Activated naive CD4-positive, alpha-beta T cell treated with anti-CD3 and anti-CD28 coated beads, Interleukin-2, amount 50 U/mL, for 24 hours (primary cell): ENCODE measurements at regions not wholly inside any gene's neighbourhood (a gene's known extent, or its start where the extent isn't known, plus 50 kb on each side); places are given as distances from the start of the nearest gene placed in this dataset.

ENCODE experiments used
- H3K27ac Mint-ChIP-seq: one replicate; pipeline ENCODE4 v1.8.0; 2021; ENCODE audit warnings: mild to moderate bottlenecking, mixed read lengths
- H3K27me3 Mint-ChIP-seq: one replicate; pipeline ENCODE4 v1.8.0; 2021; ENCODE audit warnings: mixed read lengths
- H3K36me3 Mint-ChIP-seq: one replicate; pipeline ENCODE4 v1.8.0; 2021; ENCODE audit warnings: mixed read lengths
- H3K4me1 Mint-ChIP-seq: one replicate; pipeline ENCODE4 v1.8.0; 2021; ENCODE audit warnings: mixed read lengths
- H3K4me3 Mint-ChIP-seq: one replicate; pipeline ENCODE4 v1.8.0; 2021; ENCODE audit warnings: mild to moderate bottlenecking, mixed read lengths
- H3K9me3 Mint-ChIP-seq: one replicate; pipeline ENCODE4 v1.8.0; 2021; ENCODE audit warnings: mixed read lengths

GRCh38 chr2:160672211-160672610, 178.6 kb upstream of the RBMS1 start:
- Mint-ChIP-seq H3K27me3 (no peaks in the 10 kb centered on the region), H3K36me3 (no peaks in the 10 kb centered on the region), H3K27ac (no peak overlapping the region), H3K4me3 (no peak overlapping the region), H3K4me1 (peaks cover 4% of the 10 kb centered on the region), H3K9me3 (no peaks in the 10 kb centered on the region)

- Mint-ChIP-seq H3K27me3 (no peaks in the 10 kb centered on the region), H3K36me3 (no peaks in the 10 kb centered on the region), H3K4me1 (no peaks in the 10 kb centered on the region), H3K4me3 (no peak overlapping the region), H3K9me3 (no peaks in the 10 kb centered on the region), H3K27ac (no peak overlapping the region)
Observed at GRCh38 chr2:160674146-160674750, 180.6 kb upstream of the RBMS1 start.

DNA sequence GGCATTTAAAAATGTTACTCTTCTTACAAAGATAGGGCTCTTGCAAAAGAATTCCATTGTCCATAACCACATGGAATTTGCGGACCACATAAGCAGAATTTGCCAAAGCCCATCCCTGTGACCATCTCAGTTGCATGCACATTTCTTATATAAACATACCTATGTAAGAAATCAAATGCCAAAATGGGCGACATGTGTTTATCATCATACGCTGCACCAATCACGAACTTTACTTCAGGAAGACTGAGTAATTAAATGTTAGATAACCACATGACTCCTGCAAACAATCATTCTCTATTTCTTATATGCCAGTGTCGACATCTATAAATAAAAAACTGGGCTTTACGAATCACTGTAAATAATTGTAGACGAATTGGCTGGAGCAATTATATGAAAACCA, 186.1 kb upstream of the RBMS1 start:
- no peak overlapping the region for H3K27ac Mint-ChIP-seq
- no peaks in the 10 kb centered on the region for H3K27me3 Mint-ChIP-seq
- H3K36me3 Mint-ChIP-seq = no peaks in the 10 kb centered on the region
- H3K9me3 Mint-ChIP-seq = peaks cover 5% of the 10 kb centered on the region
- H3K4me3 Mint-ChIP-seq = no peak overlapping the region
- H3K4me1 Mint-ChIP-seq = no peaks in the 10 kb centered on the region

DNA sequence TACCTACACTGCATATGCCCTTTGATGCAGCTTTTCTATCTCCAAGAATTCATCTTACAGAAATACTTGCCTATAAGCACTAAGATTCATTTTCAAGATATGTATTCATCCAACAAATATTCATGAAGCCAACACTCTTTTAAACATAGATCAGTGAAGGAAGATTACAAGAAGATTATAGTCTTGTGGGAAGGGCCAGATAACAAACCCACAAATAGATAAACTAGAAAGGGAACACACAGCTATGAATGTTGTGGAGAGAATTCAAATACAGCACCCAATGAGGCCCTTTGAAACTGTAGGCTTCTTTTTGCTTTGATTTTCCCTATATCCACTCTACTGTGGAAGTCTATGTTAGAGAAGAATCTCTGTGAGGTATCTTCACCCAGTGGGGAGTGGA, 186.7 kb upstream of the RBMS1 start:
- no peak overlapping the region for H3K4me3 Mint-ChIP-seq
- H3K36me3 Mint-ChIP-seq = no peaks in the 10 kb centered on the region
- peaks cover 5% of the 10 kb centered on the region for H3K9me3 Mint-ChIP-seq
- no peaks in the 10 kb centered on the region for H3K4me1 Mint-ChIP-seq
- H3K27ac Mint-ChIP-seq = no peak overlapping the region
- H3K27me3 Mint-ChIP-seq = no peaks in the 10 kb centered on the region

GRCh38 chr2:160680974-160681373, 187.4 kb upstream of the RBMS1 start:
- Mint-ChIP-seq H3K9me3 (peaks cover 5% of the 10 kb centered on the region), H3K27me3 (no peaks in the 10 kb centered on the region), H3K4me1 (no peaks in the 10 kb centered on the region), H3K27ac (no peak overlapping the region), H3K4me3 (no peak overlapping the region), H3K36me3 (no peaks in the 10 kb centered on the region)

- H3K4me1 Mint-ChIP-seq = no peaks in the 10 kb centered on the region
- H3K4me3 Mint-ChIP-seq = no peak overlapping the region
- H3K27ac Mint-ChIP-seq = no peak overlapping the region
- peaks cover 5% of the 10 kb centered on the region for H3K9me3 Mint-ChIP-seq
- H3K27me3 Mint-ChIP-seq = no peaks in the 10 kb centered on the region
- H3K36me3 Mint-ChIP-seq = no peaks in the 10 kb centered on the region
Observed at GRCh38 chr2:160683206-160683605, 189.6 kb upstream of the RBMS1 start.

DNA sequence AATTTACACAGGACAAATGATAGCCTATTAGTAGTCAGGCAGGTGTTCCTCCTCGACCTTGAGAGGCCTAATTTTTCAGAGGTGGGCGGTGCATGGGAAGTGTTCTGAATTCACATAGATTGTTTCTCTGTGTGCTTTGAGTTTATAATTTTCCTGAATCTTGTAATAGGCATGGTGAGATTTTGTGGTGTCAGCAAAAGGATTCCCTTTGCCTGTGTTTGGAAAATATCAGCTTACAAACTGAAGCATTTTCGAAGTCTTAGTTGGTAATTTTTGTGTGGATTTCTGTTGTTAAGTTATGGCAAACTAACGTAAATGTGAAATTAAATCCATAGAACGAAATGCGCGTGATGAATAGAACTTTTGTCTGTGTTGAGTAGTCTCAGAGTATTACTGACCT, 194.0 kb upstream of the RBMS1 start:
- Mint-ChIP-seq H3K27me3 (no peaks in the 10 kb centered on the region), H3K4me1 (no peaks in the 10 kb centered on the region), H3K36me3 (peaks cover 1% of the 10 kb centered on the region), H3K4me3 (no peak overlapping the region), H3K9me3 (no peaks in the 10 kb centered on the region), H3K27ac (no peak overlapping the region)

- Mint-ChIP-seq H3K27ac (no peak overlapping the region), H3K4me3 (no peak overlapping the region), H3K4me1 (no peaks in the 10 kb centered on the region), H3K36me3 (peaks cover 1% of the 10 kb centered on the region), H3K27me3 (no peaks in the 10 kb centered on the region), H3K9me3 (no peaks in the 10 kb centered on the region)
Observed at GRCh38 chr2:160689441-160689840, 195.8 kb upstream of the RBMS1 start.

GRCh38 chr2:160694221-160694620, 200.6 kb upstream of the RBMS1 start:
- peaks cover 1% of the 10 kb centered on the region for H3K36me3 Mint-ChIP-seq
- no peaks in the 10 kb centered on the region for H3K9me3 Mint-ChIP-seq
- no peaks in the 10 kb centered on the region for H3K4me1 Mint-ChIP-seq
- H3K4me3 Mint-ChIP-seq = no peak overlapping the region
- H3K27me3 Mint-ChIP-seq = no peaks in the 10 kb centered on the region
- H3K27ac Mint-ChIP-seq = no peak overlapping the region

GRCh38 chr2:160694631-160695030, 201.0 kb upstream of the RBMS1 start:
- H3K4me1 Mint-ChIP-seq = no peaks in the 10 kb centered on the region
- no peaks in the 10 kb centered on the region for H3K9me3 Mint-ChIP-seq
- no peaks in the 10 kb centered on the region for H3K27me3 Mint-ChIP-seq
- peaks cover 1% of the 10 kb centered on the region for H3K36me3 Mint-ChIP-seq
- H3K4me3 Mint-ChIP-seq = no peak overlapping the region
- no peak overlapping the region for H3K27ac Mint-ChIP-seq

DNA sequence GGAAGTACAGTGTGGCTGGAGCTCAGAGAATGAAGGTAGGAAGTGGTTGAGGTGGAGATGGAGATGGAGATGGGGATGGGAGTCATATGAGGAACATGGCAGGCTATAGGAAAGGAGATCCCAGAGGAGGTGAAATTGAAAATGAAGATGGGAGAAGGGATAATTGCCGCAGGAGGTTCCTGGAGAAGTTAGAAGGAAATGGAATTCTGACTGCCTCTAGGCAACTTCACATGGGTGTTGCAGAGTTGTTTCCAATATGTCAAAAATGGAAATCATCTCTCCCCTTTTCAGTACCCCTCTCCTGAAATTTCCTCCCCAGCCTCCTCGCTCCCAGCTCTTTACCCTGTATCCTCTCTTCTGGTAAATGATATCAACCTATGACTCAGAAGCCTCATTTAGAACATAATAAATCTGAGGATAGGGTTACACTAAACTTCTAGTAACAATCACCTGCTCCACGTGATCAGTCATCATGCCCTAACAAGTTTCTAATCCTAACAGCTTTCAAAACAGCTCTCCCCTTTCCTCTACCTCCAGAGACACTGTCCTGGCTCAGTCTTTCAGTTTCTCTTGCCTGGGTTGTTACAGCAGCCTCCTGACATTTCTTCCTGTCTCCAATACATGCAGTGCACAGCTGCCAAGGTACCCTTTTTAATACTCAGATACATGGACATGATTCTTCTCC, 201.9 kb upstream of the RBMS1 start:
- no peak overlapping the region for H3K27ac Mint-ChIP-seq
- H3K27me3 Mint-ChIP-seq = no peaks in the 10 kb centered on the region
- no peaks in the 10 kb centered on the region for H3K4me1 Mint-ChIP-seq
- H3K4me3 Mint-ChIP-seq = no peak overlapping the region
- no peaks in the 10 kb centered on the region for H3K9me3 Mint-ChIP-seq
- peaks cover 1% of the 10 kb centered on the region for H3K36me3 Mint-ChIP-seq

DNA sequence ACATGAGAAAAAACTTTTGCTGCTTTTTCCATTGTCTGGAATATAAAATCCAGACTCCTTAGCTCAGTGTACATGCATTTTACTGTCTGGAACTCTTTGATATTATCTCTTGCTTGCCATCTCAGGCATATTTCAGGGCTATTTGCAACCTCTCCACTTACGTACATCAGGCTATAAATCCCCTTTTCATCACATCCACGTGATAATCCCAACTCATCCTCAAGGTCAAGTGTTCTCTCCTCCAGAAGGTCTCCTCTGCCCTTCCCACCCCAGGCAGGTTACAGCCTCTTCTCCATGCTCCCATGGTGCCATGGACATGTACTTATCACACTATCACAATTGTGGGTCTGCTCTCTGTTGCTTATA, 202.5 kb upstream of the RBMS1 start:
- peaks cover 1% of the 10 kb centered on the region for H3K36me3 Mint-ChIP-seq

DNA sequence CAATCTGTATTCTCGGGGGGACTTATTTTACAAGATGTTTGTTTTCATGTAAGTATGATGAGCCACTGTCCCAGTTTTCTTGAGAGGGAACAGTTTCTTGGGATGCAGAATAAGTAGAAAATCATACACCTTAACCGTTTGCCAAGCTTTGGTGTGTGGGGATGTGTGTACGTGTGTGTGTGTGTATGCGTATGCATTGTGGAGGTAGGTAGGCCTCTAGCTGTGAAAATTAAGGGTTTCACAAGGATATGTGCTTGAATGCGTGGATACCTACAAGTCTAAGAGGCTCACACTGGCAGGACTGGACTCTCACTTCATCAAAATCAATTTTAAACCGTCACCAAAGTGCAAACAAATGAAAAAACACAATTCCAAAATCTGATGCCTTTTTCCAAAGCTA, 204.2 kb upstream of the RBMS1 start:
- Mint-ChIP-seq H3K4me3 (no peak overlapping the region), H3K27ac (no peak overlapping the region), H3K27me3 (no peaks in the 10 kb centered on the region), H3K9me3 (no peaks in the 10 kb centered on the region), H3K4me1 (no peaks in the 10 kb centered on the region), H3K36me3 (no peaks in the 10 kb centered on the region)

More for the DNA sequence above, 202.5 kb upstream of the RBMS1 start:
- Mint-ChIP-seq H3K4me1 (no peaks in the 10 kb centered on the region), H3K27me3 (no peaks in the 10 kb centered on the region), H3K27ac (no peak overlapping the region), H3K4me3 (no peak overlapping the region), H3K9me3 (no peaks in the 10 kb centered on the region)

GRCh38 chr2:160700021-160700814, 206.6 kb upstream of the RBMS1 start:
- no peaks in the 10 kb centered on the region for H3K36me3 Mint-ChIP-seq
- no peak overlapping the region for H3K4me3 Mint-ChIP-seq
- peaks cover 16% of the 10 kb centered on the region for H3K4me1 Mint-ChIP-seq
- H3K9me3 Mint-ChIP-seq = no peaks in the 10 kb centered on the region
- H3K27me3 Mint-ChIP-seq = no peaks in the 10 kb centered on the region
- no peak overlapping the region for H3K27ac Mint-ChIP-seq

GRCh38 chr2:160701822-160702221, 208.2 kb upstream of the RBMS1 start:
- no peak overlapping the region for H3K4me3 Mint-ChIP-seq
- H3K9me3 Mint-ChIP-seq = no peaks in the 10 kb centered on the region
- no peaks in the 10 kb centered on the region for H3K36me3 Mint-ChIP-seq
- no peaks in the 10 kb centered on the region for H3K27me3 Mint-ChIP-seq
- H3K27ac Mint-ChIP-seq = no peak overlapping the region
- peaks cover 21% of the 10 kb centered on the region for H3K4me1 Mint-ChIP-seq

GRCh38 chr2:160702754-160703153, 209.1 kb upstream of the RBMS1 start:
- no peak overlapping the region for H3K4me3 Mint-ChIP-seq
- H3K27me3 Mint-ChIP-seq = no peaks in the 10 kb centered on the region
- H3K27ac Mint-ChIP-seq = no peak overlapping the region
- H3K9me3 Mint-ChIP-seq = no peaks in the 10 kb centered on the region
- H3K4me1 Mint-ChIP-seq = peaks cover 21% of the 10 kb centered on the region
- no peaks in the 10 kb centered on the region for H3K36me3 Mint-ChIP-seq
